ENCODE measurements at regions not wholly inside any gene's neighbourhood (a gene's known extent, or its start where the extent isn't known, plus 50 kb on each side); places are given as distances from the start of the nearest gene placed in this dataset.

GRCh38 chr2:43025709-43026295 is 200.6 kb downstream of the ZFP36L2 start:
- DNase-seq = no peak
- no CpG with 5 or more reads among the region's 5 CpGs for WGBS (ENCODE audit: insufficient coverage, low lambda C conversion rate)
- Histone ChIP-seq H3K4me3 (ENCODE audit: low read length) (no peak overlapping the region), H3K27ac (ENCODE audit: low read length) (no peak overlapping the region), H3K4me1 (ENCODE audit: control insufficient read depth, insufficient read depth, low read length) (peaks cover 63% of the 10 kb centered on the region), H3K27me3 (ENCODE audit: control insufficient read depth, insufficient read depth, low read length) (no peaks in the 10 kb centered on the region), H3K36me3 (ENCODE audit: control insufficient read depth, insufficient read depth, low read length) (no peaks in the 10 kb centered on the region), H3K9me3 (ENCODE audit: control insufficient read depth, low read depth, low read length) (peaks cover 11% of the 10 kb centered on the region)

GRCh38 chr2:43024515-43025011 is 201.8 kb downstream of the ZFP36L2 start:
- Histone ChIP-seq H3K4me3 (ENCODE audit: low read length) (no peak overlapping the region), H3K36me3 (ENCODE audit: control insufficient read depth, insufficient read depth, low read length) (no peaks in the 10 kb centered on the region), H3K4me1 (ENCODE audit: control insufficient read depth, insufficient read depth, low read length) (peaks cover 69% of the 10 kb centered on the region), H3K9me3 (ENCODE audit: control insufficient read depth, low read depth, low read length) (peaks cover 19% of the 10 kb centered on the region), H3K27ac (ENCODE audit: low read length) (no peak overlapping the region), H3K27me3 (ENCODE audit: control insufficient read depth, insufficient read depth, low read length) (no peaks in the 10 kb centered on the region)
- DNase-seq = peak; percentile 62 to 66
- no CpG with 5 or more reads among the region's 9 CpGs for WGBS (ENCODE audit: insufficient coverage, low lambda C conversion rate)

GRCh38 chr2:43023791-43024514 is 202.5 kb downstream of the ZFP36L2 start:
- H3K27ac ChIP-seq (ENCODE audit: low read length) = no peak overlapping the region
- H3K27me3 ChIP-seq (ENCODE audit: control insufficient read depth, insufficient read depth, low read length) = no peaks in the 10 kb centered on the region
- no CpG with 5 or more reads among the region's 6 CpGs for WGBS (ENCODE audit: insufficient coverage, low lambda C conversion rate)
- H3K4me1 ChIP-seq (ENCODE audit: control insufficient read depth, insufficient read depth, low read length) = peaks cover 69% of the 10 kb centered on the region
- no peaks in the 10 kb centered on the region for H3K36me3 ChIP-seq (ENCODE audit: control insufficient read depth, insufficient read depth, low read length)
- peaks cover 19% of the 10 kb centered on the region for H3K9me3 ChIP-seq (ENCODE audit: control insufficient read depth, low read depth, low read length)
- no peak overlapping the region for H3K4me3 ChIP-seq (ENCODE audit: low read length)
- DNase-seq = no peak

- H3K27ac ChIP-seq (ENCODE audit: low read length) = peak overlapping the region; percentile 86
- no CpG with 5 or more reads among the region's 5 CpGs for WGBS (ENCODE audit: insufficient coverage, low lambda C conversion rate)
- DNase-seq = no peak
- H3K27me3 ChIP-seq (ENCODE audit: control insufficient read depth, insufficient read depth, low read length) = no peaks in the 10 kb centered on the region
- H3K36me3 ChIP-seq (ENCODE audit: control insufficient read depth, insufficient read depth, low read length) = no peaks in the 10 kb centered on the region
- no peak overlapping the region for H3K4me3 ChIP-seq (ENCODE audit: low read length)
- peaks cover 19% of the 10 kb centered on the region for H3K9me3 ChIP-seq (ENCODE audit: control insufficient read depth, low read depth, low read length)
- peaks cover 75% of the 10 kb centered on the region for H3K4me1 ChIP-seq (ENCODE audit: control insufficient read depth, insufficient read depth, low read length)
Observed at GRCh38 chr2:43022896-43023295, 203.5 kb downstream of the ZFP36L2 start.

- Histone ChIP-seq H3K27ac (ENCODE audit: low read length) (peak overlapping the region; percentile 86), H3K36me3 (ENCODE audit: control insufficient read depth, insufficient read depth, low read length) (no peaks in the 10 kb centered on the region), H3K4me3 (ENCODE audit: low read length) (no peak overlapping the region), H3K27me3 (ENCODE audit: control insufficient read depth, insufficient read depth, low read length) (no peaks in the 10 kb centered on the region), H3K9me3 (ENCODE audit: control insufficient read depth, low read depth, low read length) (peaks cover 19% of the 10 kb centered on the region), H3K4me1 (ENCODE audit: control insufficient read depth, insufficient read depth, low read length) (peaks cover 72% of the 10 kb centered on the region)
- DNase-seq = peak; percentile 83 to 95
- 20% methylated on average over 1 of the region's 19 CpGs for WGBS (ENCODE audit: insufficient coverage, low lambda C conversion rate)
Observed at GRCh38 chr2:43021791-43022509, 204.5 kb downstream of the ZFP36L2 start.

GRCh38 chr2:43020990-43021669 is 205.3 kb downstream of the ZFP36L2 start:
- Histone ChIP-seq H3K4me3 (ENCODE audit: low read length) (no peak overlapping the region), H3K36me3 (ENCODE audit: control insufficient read depth, insufficient read depth, low read length) (no peaks in the 10 kb centered on the region), H3K27ac (ENCODE audit: low read length) (peak overlapping the region; percentile 86), H3K4me1 (ENCODE audit: control insufficient read depth, insufficient read depth, low read length) (peaks cover 64% of the 10 kb centered on the region), H3K27me3 (ENCODE audit: control insufficient read depth, insufficient read depth, low read length) (no peaks in the 10 kb centered on the region), H3K9me3 (ENCODE audit: control insufficient read depth, low read depth, low read length) (peaks cover 19% of the 10 kb centered on the region)
- no peak for DNase-seq
- no CpG with 5 or more reads among the region's 14 CpGs for WGBS (ENCODE audit: insufficient coverage, low lambda C conversion rate)

GRCh38 chr2:43020296-43020695 is 206.1 kb downstream of the ZFP36L2 start:
- peaks cover 56% of the 10 kb centered on the region for H3K4me1 ChIP-seq (ENCODE audit: control insufficient read depth, insufficient read depth, low read length)
- WGBS (ENCODE audit: insufficient coverage, low lambda C conversion rate) = no CpG with 5 or more reads among the region's 1 CpG

GRCh38 chr2:43019536-43020183 is 206.7 kb downstream of the ZFP36L2 start:
- Histone ChIP-seq H3K27ac (ENCODE audit: low read length) (peak overlapping the region; percentile 73), H3K27me3 (ENCODE audit: control insufficient read depth, insufficient read depth, low read length) (no peaks in the 10 kb centered on the region), H3K4me3 (ENCODE audit: low read length) (no peak overlapping the region), H3K36me3 (ENCODE audit: control insufficient read depth, insufficient read depth, low read length) (no peaks in the 10 kb centered on the region), H3K4me1 (ENCODE audit: control insufficient read depth, insufficient read depth, low read length) (peaks cover 50% of the 10 kb centered on the region), H3K9me3 (ENCODE audit: control insufficient read depth, low read depth, low read length) (peaks cover 17% of the 10 kb centered on the region)
- no peak for DNase-seq
- WGBS (ENCODE audit: insufficient coverage, low lambda C conversion rate) = no CpG with 5 or more reads among the region's 7 CpGs

More at GRCh38 chr2:43020296-43020695, 206.1 kb downstream of the ZFP36L2 start:
- no peaks in the 10 kb centered on the region for H3K27me3 ChIP-seq (ENCODE audit: control insufficient read depth, insufficient read depth, low read length)
- peaks cover 19% of the 10 kb centered on the region for H3K9me3 ChIP-seq (ENCODE audit: control insufficient read depth, low read depth, low read length)
- H3K4me3 ChIP-seq (ENCODE audit: low read length) = no peak overlapping the region
- H3K27ac ChIP-seq (ENCODE audit: low read length) = peak overlapping the region; percentile 48
- no peak for DNase-seq
- no peaks in the 10 kb centered on the region for H3K36me3 ChIP-seq (ENCODE audit: control insufficient read depth, insufficient read depth, low read length)

GRCh38 chr2:43019025-43019367 is 207.4 kb downstream of the ZFP36L2 start:
- Histone ChIP-seq H3K27me3 (ENCODE audit: control insufficient read depth, insufficient read depth, low read length) (no peaks in the 10 kb centered on the region), H3K4me3 (ENCODE audit: low read length) (no peak overlapping the region), H3K9me3 (ENCODE audit: control insufficient read depth, low read depth, low read length) (peaks cover 17% of the 10 kb centered on the region), H3K27ac (ENCODE audit: low read length) (peak overlapping the region; percentile 73), H3K4me1 (ENCODE audit: control insufficient read depth, insufficient read depth, low read length) (peaks cover 48% of the 10 kb centered on the region), H3K36me3 (ENCODE audit: control insufficient read depth, insufficient read depth, low read length) (no peaks in the 10 kb centered on the region)
- 80% methylated on average over 1 of the region's 5 CpGs for WGBS (ENCODE audit: insufficient coverage, low lambda C conversion rate)
- no peak for DNase-seq

All from large intestine (tissue), 3 donors.